Activated T-cell treated with anti-CD3 and anti-CD28 coated beads, Interleukin-2, amount 50 U/mL, for 24 hours (primary cell): ENCODE measurements at regions not wholly inside any gene's neighbourhood (a gene's known extent, or its start where the extent isn't known, plus 50 kb on each side); places are given as distances from the start of the nearest gene placed in this dataset.
A peak's percentile ranks its signal among the peaks of the same experiment; 100 is the strongest.

Experiments
- DNase-seq: peaks from one replicate; pipeline ENCODE4 v3.0.0-alpha.2; 2020
- H3K27ac Mint-ChIP-seq: 2 replicates; pipeline ENCODE4 v1.8.0; 2020; ENCODE audit warnings: mild to moderate bottlenecking, mixed read lengths
- H3K27me3 Mint-ChIP-seq: 2 replicates; pipeline ENCODE4 v1.8.0; 2020; ENCODE audit warnings: mixed read lengths
- H3K36me3 Mint-ChIP-seq: 2 replicates; pipeline ENCODE4 v1.8.0; 2020; ENCODE audit warnings: low read depth, mixed read lengths
- H3K4me1 Mint-ChIP-seq: 2 replicates; pipeline ENCODE4 v1.8.0; 2020; ENCODE audit warnings: low read depth, mixed read lengths
- H3K4me3 Mint-ChIP-seq: 2 replicates; pipeline ENCODE4 v1.8.0; 2020; ENCODE audit warnings: mild to moderate bottlenecking, moderate library complexity, mixed read lengths
- H3K9me3 Mint-ChIP-seq: 2 replicates; pipeline ENCODE4 v1.8.0; 2020; ENCODE audit warnings: mixed read lengths

- Mint-ChIP-seq H3K4me3 (no peak overlapping the region), H3K36me3 (peaks cover 3% of the 10 kb centered on the region), H3K27ac (peak overlapping the region; percentile 95), H3K4me1 (peaks cover 65% of the 10 kb centered on the region), H3K9me3 (no peaks in the 10 kb centered on the region), H3K27me3 (no peaks in the 10 kb centered on the region)
- no peak for DNase-seq
These were observed 108.3 kb upstream of the FUT8 start for GRCh38 chr14:65304239-65304638.

- Mint-ChIP-seq H3K36me3 (peaks cover 3% of the 10 kb centered on the region), H3K27me3 (no peaks in the 10 kb centered on the region), H3K4me3 (no peak overlapping the region), H3K4me1 (peaks cover 59% of the 10 kb centered on the region), H3K27ac (peak overlapping the region; percentile 95), H3K9me3 (no peaks in the 10 kb centered on the region)
- no peak for DNase-seq
These were observed 107.6 kb upstream of the FUT8 start for GRCh38 chr14:65304963-65305362.

DNA sequence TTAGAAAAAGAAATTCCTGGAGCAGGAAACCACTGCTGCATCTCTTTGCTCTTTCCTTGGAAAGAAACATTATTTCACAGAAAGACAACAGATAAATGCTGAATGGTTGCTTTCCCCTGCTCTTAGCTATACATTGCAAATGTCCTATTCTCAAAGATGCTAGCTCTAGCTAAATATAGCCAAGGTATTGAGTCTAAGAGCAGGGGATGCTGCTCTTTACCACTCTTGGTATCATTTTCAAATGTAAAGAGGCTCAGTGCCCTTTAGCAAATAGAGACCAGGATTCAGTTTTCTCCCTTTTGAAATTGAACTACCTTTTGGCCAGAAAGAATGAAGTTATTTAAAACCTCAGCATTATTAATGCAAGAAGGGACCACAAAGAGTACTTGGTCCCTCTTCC is 104.0 kb upstream of the FUT8 start:
- no peak overlapping the region for H3K27ac Mint-ChIP-seq
- no peaks in the 10 kb centered on the region for H3K27me3 Mint-ChIP-seq
- DNase-seq = no peak
- peaks cover 30% of the 10 kb centered on the region for H3K4me1 Mint-ChIP-seq
- H3K36me3 Mint-ChIP-seq = peaks cover 3% of the 10 kb centered on the region
- H3K9me3 Mint-ChIP-seq = no peaks in the 10 kb centered on the region
- H3K4me3 Mint-ChIP-seq = no peak overlapping the region

DNA sequence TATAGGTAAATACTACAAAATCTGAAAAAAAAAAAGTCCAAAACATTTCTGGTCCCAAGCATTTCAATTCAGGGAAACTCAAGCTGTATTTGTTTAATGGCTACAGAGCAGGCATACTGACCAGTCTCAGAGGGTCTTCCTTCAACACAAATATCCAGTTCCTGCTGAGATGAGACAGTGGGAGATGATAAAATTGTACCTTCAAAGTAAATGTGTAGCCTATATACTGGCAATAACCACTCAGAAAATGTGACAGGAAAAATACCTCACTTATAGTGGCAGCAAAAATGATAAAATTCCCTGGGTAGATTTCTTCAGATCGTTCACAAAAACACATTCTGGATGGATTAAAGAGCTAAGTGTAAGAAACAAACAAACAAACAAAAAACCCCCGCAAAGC is 102.0 kb upstream of the FUT8 start:
- no peaks in the 10 kb centered on the region for H3K9me3 Mint-ChIP-seq
- DNase-seq = no peak
- H3K4me1 Mint-ChIP-seq = peaks cover 24% of the 10 kb centered on the region
- no peak overlapping the region for H3K27ac Mint-ChIP-seq
- no peaks in the 10 kb centered on the region for H3K27me3 Mint-ChIP-seq
- no peak overlapping the region for H3K4me3 Mint-ChIP-seq
- H3K36me3 Mint-ChIP-seq = no peaks in the 10 kb centered on the region

DNA sequence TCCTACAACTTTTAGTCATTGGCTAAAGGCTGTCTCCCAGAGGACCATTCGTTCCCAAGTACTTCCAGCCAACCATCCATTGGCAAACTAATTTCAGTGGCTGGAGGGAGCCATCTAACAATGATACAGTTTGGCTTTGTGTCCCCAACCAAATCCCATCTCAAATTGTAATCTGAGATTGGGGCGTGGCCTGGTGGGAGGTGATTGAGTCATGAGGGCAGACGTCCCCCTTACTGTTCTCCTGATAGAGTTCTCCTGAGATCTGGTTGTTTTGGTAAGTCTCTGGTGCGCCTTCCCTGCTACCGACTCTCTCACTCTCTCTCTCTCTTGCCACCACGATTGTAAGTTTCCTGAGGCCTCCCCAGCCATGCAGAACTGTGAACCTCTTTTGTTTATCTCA is 99.7 kb upstream of the FUT8 start:
- no peak overlapping the region for H3K4me3 Mint-ChIP-seq
- no peak overlapping the region for H3K27ac Mint-ChIP-seq
- peaks cover 23% of the 10 kb centered on the region for H3K4me1 Mint-ChIP-seq
- H3K9me3 Mint-ChIP-seq = no peaks in the 10 kb centered on the region
- H3K27me3 Mint-ChIP-seq = no peaks in the 10 kb centered on the region
- H3K36me3 Mint-ChIP-seq = no peaks in the 10 kb centered on the region
- no peak for DNase-seq

DNA sequence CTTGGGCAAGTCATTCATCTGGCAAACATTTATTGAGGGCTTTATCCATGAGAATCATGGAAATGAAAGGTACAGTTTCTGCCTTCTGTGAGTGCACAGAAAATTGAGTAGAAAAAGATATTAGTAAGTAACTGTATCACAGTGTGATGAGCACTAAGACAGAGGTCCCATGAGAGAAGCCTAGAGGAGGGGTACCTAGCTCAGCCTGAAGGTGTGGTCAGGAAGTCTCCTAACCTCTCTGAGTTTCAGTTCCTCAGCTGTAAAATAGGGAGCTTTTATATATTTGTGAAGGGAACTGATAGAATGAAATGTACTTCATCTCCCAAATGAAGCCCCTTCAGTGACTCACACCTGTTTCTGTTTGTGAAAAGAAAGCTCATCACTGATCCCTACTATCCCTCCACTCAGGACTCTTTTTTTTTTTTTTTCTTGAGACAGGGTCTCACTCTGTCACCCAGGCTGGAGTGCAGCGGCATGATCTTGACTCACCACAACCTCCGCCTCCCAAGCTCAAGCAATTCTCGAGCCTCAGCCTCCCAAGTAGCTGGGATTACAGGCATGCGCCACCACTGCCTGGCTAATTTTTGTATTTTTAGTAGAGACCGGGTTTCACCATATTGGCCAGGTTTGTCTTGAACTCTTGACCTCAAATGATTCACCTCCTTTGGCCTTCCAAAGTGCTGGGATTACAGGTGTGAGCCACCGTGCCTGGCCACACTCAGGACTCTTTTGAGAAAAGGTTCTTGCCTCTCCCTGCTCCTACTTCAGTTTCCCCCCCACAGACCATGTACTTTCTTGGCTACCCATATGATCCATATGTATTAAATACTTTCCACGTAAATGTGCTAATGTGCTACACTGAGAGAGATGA is 93.7 kb upstream of the FUT8 start:
- Mint-ChIP-seq H3K27me3 (no peaks in the 10 kb centered on the region), H3K9me3 (no peaks in the 10 kb centered on the region), H3K4me3 (no peak overlapping the region), H3K4me1 (peaks cover 56% of the 10 kb centered on the region), H3K36me3 (no peaks in the 10 kb centered on the region), H3K27ac (peak overlapping the region; percentile 28)
- no peak for DNase-seq

- H3K36me3 Mint-ChIP-seq = no peaks in the 10 kb centered on the region
- peaks cover 41% of the 10 kb centered on the region for H3K4me1 Mint-ChIP-seq
- H3K9me3 Mint-ChIP-seq = no peaks in the 10 kb centered on the region
- DNase-seq = no peak
- H3K4me3 Mint-ChIP-seq = no peak overlapping the region
- H3K27me3 Mint-ChIP-seq = no peaks in the 10 kb centered on the region
- peak overlapping the region; percentile 80 for H3K27ac Mint-ChIP-seq
These were observed 91.7 kb upstream of the FUT8 start for GRCh38 chr14:65320661-65321308.

DNA sequence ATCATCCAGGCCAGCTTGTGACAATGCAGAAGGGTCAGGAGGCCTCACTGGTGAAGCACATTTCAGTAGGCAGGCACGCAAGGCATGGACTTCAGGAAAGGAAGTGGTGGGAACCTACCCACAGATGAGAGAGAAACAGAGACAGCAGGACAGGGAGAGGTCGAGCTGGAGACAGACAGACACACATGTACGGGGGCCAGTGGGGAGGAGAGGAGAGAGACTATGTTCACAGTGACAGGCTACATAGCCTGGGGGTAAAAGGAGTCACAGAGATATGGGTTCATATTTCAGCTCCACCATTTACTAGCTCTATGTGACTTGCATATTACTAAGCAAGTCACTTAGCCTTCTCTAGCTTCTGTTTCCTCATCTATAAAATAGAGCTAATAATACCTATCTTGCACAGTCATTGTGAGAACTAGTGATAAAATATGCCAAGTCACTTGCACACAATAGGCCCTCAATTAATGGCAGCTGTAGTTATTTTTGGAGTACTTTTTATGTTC is 91.1 kb upstream of the FUT8 start:
- Mint-ChIP-seq H3K27ac (peak overlapping the region; percentile 80), H3K4me1 (peaks cover 40% of the 10 kb centered on the region), H3K4me3 (no peak overlapping the region)

DNA sequence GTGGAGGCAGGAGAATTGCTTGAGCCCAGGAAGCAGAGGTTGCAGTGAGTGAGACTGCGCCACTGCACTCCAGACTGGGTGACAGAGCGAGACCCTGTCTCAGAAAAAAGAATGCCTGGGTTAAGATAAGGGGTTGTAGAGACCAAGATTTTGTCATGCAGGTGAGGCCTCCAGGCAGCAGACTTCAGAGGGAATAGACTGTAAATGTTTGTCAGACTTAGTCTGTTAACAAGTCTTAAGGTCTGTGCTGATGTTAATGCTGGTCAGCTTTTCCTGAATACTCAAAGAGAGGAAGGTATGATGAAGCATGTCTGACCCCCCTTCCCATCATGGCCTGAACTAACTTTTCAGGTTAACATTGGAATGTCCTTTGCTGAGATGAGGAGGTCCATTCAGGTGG is 83.0 kb upstream of the FUT8 start:
- no peak overlapping the region for H3K27ac Mint-ChIP-seq
- H3K36me3 Mint-ChIP-seq = no peaks in the 10 kb centered on the region
- H3K4me3 Mint-ChIP-seq = no peak overlapping the region
- peaks cover 16% of the 10 kb centered on the region for H3K4me1 Mint-ChIP-seq
- H3K27me3 Mint-ChIP-seq = no peaks in the 10 kb centered on the region
- H3K9me3 Mint-ChIP-seq = no peaks in the 10 kb centered on the region
- no peak for DNase-seq

More for the DNA sequence above, 91.1 kb upstream of the FUT8 start:
- Mint-ChIP-seq H3K36me3 (no peaks in the 10 kb centered on the region), H3K27me3 (no peaks in the 10 kb centered on the region), H3K9me3 (no peaks in the 10 kb centered on the region)
- no peak for DNase-seq

- Mint-ChIP-seq H3K27me3 (no peaks in the 10 kb centered on the region), H3K9me3 (no peaks in the 10 kb centered on the region), H3K27ac (no peak overlapping the region), H3K4me1 (peaks cover 20% of the 10 kb centered on the region), H3K36me3 (no peaks in the 10 kb centered on the region), H3K4me3 (no peak overlapping the region)
- no peak for DNase-seq
These were observed 82.6 kb upstream of the FUT8 start for GRCh38 chr14:65329911-65330310.

DNA sequence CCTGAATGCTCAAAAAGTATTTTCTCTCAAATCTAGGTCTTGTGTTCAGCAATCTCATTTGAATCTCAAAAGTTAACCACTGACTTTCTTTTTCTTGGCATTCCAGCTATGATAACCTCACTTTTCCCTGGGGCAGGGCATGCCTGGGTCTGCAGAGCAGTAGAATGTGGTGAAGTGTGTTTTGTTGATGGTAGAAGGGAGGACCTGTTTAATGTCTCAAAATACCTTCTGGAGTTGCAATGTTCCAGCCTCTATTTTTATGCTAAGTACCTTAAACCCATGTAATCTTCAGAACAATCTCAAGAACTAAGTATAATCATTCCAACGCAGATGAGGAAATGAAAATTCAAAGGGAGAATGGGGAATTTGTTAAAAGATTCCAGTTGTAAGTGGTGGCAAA is 82.1 kb upstream of the FUT8 start:
- Mint-ChIP-seq H3K9me3 (no peaks in the 10 kb centered on the region), H3K36me3 (no peaks in the 10 kb centered on the region), H3K4me1 (peaks cover 25% of the 10 kb centered on the region), H3K27me3 (no peaks in the 10 kb centered on the region), H3K27ac (no peak overlapping the region), H3K4me3 (no peak overlapping the region)
- DNase-seq = no peak

DNA sequence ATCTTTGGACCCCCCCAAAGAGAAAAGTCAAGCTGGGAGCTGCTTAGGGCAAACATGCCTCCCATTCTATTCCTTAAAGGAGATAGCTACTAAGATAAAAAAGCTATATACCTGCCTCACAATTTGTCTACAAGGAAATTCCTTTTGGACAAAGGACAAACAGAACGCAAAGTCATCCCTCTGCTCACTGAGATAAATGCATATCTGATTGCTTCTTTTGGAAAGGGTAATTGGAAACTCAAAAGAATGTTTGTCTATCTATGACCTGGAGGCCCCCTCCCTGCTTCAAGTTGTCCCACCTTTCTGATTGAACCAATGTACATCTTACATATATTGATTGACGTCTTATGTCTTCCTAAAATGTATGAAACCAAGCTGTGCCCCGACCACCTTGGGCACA is 80.9 kb upstream of the FUT8 start:
- H3K27ac Mint-ChIP-seq = no peak overlapping the region
- H3K4me3 Mint-ChIP-seq = no peak overlapping the region
- H3K9me3 Mint-ChIP-seq = no peaks in the 10 kb centered on the region
- H3K36me3 Mint-ChIP-seq = peaks cover 4% of the 10 kb centered on the region
- peaks cover 36% of the 10 kb centered on the region for H3K4me1 Mint-ChIP-seq
- no peaks in the 10 kb centered on the region for H3K27me3 Mint-ChIP-seq
- no peak for DNase-seq

DNA sequence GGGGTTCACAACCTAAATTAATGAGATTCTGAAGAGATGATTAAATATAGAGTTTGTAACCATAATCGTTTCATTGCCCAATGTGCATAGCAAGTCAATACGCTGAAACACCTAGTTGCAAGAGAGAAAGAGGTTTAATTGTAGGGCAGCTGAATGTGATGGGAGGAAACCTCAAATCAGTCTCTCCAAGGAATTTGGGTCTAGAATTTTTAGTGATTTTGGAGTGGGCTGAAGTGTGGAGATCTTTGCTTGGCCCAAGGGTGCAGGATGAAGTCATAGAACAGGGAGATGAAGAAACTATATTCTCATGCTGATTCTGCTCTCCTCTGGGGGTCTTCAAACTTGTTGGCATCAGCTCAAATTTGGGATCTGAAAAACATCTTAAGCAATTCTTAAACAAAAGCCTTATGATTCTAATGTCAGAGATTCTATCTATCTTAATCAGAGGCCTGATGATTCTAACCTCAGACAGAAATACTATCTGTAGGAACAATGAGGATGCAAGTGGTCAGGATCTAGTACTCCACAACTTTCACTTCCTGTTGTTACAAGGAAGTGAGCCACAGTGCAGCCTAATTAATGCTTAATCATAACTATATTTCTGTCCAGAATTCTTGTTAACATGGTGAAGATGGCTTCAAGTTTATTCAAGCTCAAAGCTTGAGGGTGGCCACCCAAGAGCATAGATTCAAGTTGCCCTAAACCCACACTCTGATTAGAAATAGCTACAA is 80.2 kb upstream of the FUT8 start:
- DNase-seq = no peak
- H3K4me1 Mint-ChIP-seq = peaks cover 40% of the 10 kb centered on the region

GRCh38 chr14:65333943-65334687 is 78.4 kb upstream of the FUT8 start:
- DNase-seq = no peak
- Mint-ChIP-seq H3K9me3 (no peaks in the 10 kb centered on the region), H3K27me3 (no peaks in the 10 kb centered on the region), H3K36me3 (peaks cover 11% of the 10 kb centered on the region), H3K27ac (peak overlapping the region; percentile 47), H3K4me1 (peaks cover 48% of the 10 kb centered on the region), H3K4me3 (no peak overlapping the region)

More for the DNA sequence above, 80.2 kb upstream of the FUT8 start:
- no peak overlapping the region for H3K27ac Mint-ChIP-seq
- H3K36me3 Mint-ChIP-seq = peaks cover 5% of the 10 kb centered on the region
- H3K4me3 Mint-ChIP-seq = no peak overlapping the region
- no peaks in the 10 kb centered on the region for H3K27me3 Mint-ChIP-seq
- no peaks in the 10 kb centered on the region for H3K9me3 Mint-ChIP-seq
